IMR-90 (cell line): ENCODE measurements at regions not wholly inside any gene's neighbourhood (a gene's known extent, or its start where the extent isn't known, plus 50 kb on each side); places are given as distances from the start of the nearest gene placed in this dataset.

ENCODE experiments used
- ATAC-seq: fragments of 200-7000 bp; cut with Tn5 transposase; 2 replicates; pipeline ENCODE4 v1.9.1; 2020; ENCODE audit warnings: low read depth, mild to moderate bottlenecking, moderate library complexity
- BruUV-seq: library from RNA; stranded (reverse); fragments of 400-500 nt; replicated peaks from 2 replicates; lab custom pipeline; 2021; lab: Mats Ljungman, UMichigan
- CTCF ChIA-PET: fragments of 300-600 bp; formaldehyde crosslinking; extraction: SDS; loops from one replicate; lab custom pipeline; 2021; ENCODE audit warnings: antibody characterized with exemption; lab: Yijun Ruan, JAX
- POLR2A ChIA-PET: fragments of 300-600 bp; sonication (Branson Sonifier 250); formaldehyde crosslinking; loops from one replicate; lab custom pipeline; 2022; ENCODE audit warnings: antibody characterized with exemption; ENCODE audit not compliant: unreplicated experiment; lab: Charles Lee
- DNase-seq: peaks from one replicate; pipeline ENCODE4 v3.0.0; 2013
- H2AFZ ChIP-seq: replicated peaks from 2 replicates; pipeline ENCODE3; 2013; ENCODE audit warnings: low read length, mild to moderate bottlenecking; ENCODE audit not compliant: poor library complexity
- H2AK5ac ChIP-seq: 2 replicates; pipeline ENCODE4 v1.6.1; 2013; ENCODE audit warnings: low read depth, low read length, inconsistent platforms
- H2AK9ac ChIP-seq: replicated peaks from 2 replicates; pipeline ENCODE3; 2013; ENCODE audit warnings: mild to moderate bottlenecking, low read depth, low read length, moderate library complexity; ENCODE audit not compliant: poor library complexity
- H2BK120ac ChIP-seq: 2 replicates; pipeline ENCODE4 v1.6.1; 2013; ENCODE audit warnings: low read depth, low read length, inconsistent platforms
- H2BK15ac ChIP-seq: 3 replicates; pipeline ENCODE4 v1.6.1; 2013; ENCODE audit warnings: low read depth, low read length, inconsistent platforms
- H2BK20ac ChIP-seq: 2 replicates; pipeline ENCODE4 v1.6.1; 2013; ENCODE audit warnings: low read depth, mild to moderate bottlenecking, inconsistent platforms, low read length, moderate library complexity
- H2BK5ac ChIP-seq: 2 replicates; pipeline ENCODE4 v1.6.1; 2013; ENCODE audit warnings: mild to moderate bottlenecking, low read depth, low read length, inconsistent platforms; ENCODE audit not compliant: poor library complexity, severe bottlenecking
- H3K14ac ChIP-seq: replicated peaks from 2 replicates; pipeline ENCODE4 v1.6.1; 2013; ENCODE audit warnings: low read depth, low read length, inconsistent platforms
- H3K18ac ChIP-seq: 2 replicates; pipeline ENCODE4 v1.6.1; 2013; ENCODE audit warnings: low read depth, low read length, control low read depth
- H3K23ac ChIP-seq: 2 replicates; pipeline ENCODE4 v1.6.1; 2013; ENCODE audit warnings: low read depth, low read length, inconsistent platforms
- H3K27ac ChIP-seq: 2 replicates; pipeline ENCODE4 v1.5.1; 2013; ENCODE audit warnings: mild to moderate bottlenecking, control low read depth, low read length; ENCODE audit not compliant: insufficient read depth
- H3K27me3 ChIP-seq: 2 replicates; pipeline ENCODE4 v1.6.1; 2013; ENCODE audit warnings: low read length; ENCODE audit not compliant: control insufficient read depth, insufficient read depth
- H3K36me3 ChIP-seq: 2 replicates; pipeline ENCODE4 v1.6.1; 2013; ENCODE audit warnings: low read length, mixed read lengths; ENCODE audit not compliant: control insufficient read depth, insufficient read depth
- H3K4ac ChIP-seq: 2 replicates; pipeline ENCODE4 v1.6.1; 2013; ENCODE audit warnings: low read depth, low read length, inconsistent platforms
- H3K4me1 ChIP-seq: 2 replicates; pipeline ENCODE4 v1.6.1; 2013; ENCODE audit warnings: low read length, mixed read lengths; ENCODE audit not compliant: control insufficient read depth, insufficient read depth
- H3K4me2 ChIP-seq: 2 replicates; pipeline ENCODE4 v1.6.1; 2013; ENCODE audit warnings: low read depth, mild to moderate bottlenecking, control low read depth, low read length, moderate library complexity
- H3K4me3 ChIP-seq: 2 replicates; pipeline ENCODE4 v1.5.1; 2013; ENCODE audit warnings: low read depth, mild to moderate bottlenecking, control low read depth, low read length, moderate library complexity; ENCODE audit not compliant: insufficient read depth
- H3K56ac ChIP-seq: 2 replicates; pipeline ENCODE4 v1.6.1; 2013; ENCODE audit warnings: low read length, inconsistent platforms; ENCODE audit not compliant: insufficient read depth; ENCODE audit errors: extremely low read depth
- H3K79me1 ChIP-seq, 2 experiments: 2 replicates each; pipeline ENCODE4 v1.6.1; 2013; ENCODE audit warnings: low read length in 2 of 2, inconsistent platforms in 1 of 2, low read depth in 1 of 2
- H3K9ac ChIP-seq: 2 replicates; pipeline ENCODE4 v1.6.1; 2013; ENCODE audit warnings: low read depth, low read length, control low read depth
- H3K9me1 ChIP-seq: 2 replicates; pipeline ENCODE4 v1.6.1; 2013; ENCODE audit warnings: low read length, inconsistent platforms; ENCODE audit not compliant: insufficient read depth
- H3K9me3 ChIP-seq: 2 replicates; pipeline ENCODE4 v1.6.1; 2013; ENCODE audit warnings: low read length; ENCODE audit not compliant: control insufficient read depth, insufficient read depth
- H4K20me1 ChIP-seq: 2 replicates; pipeline ENCODE4 v1.6.1; 2013; ENCODE audit warnings: low read length, inconsistent platforms; ENCODE audit not compliant: insufficient read depth
- H4K5ac ChIP-seq: 2 replicates; pipeline ENCODE4 v1.6.1; 2013; ENCODE audit warnings: mild to moderate bottlenecking, low read depth, low read length, control low read depth
- H4K8ac ChIP-seq, 2 experiments: 2 replicates each; pipeline ENCODE4 v1.6.1; 2013; ENCODE audit warnings: low read depth in 2 of 2, low read length in 2 of 2, control low read depth in 1 of 2, inconsistent platforms in 1 of 2
- H4K91ac ChIP-seq: 2 replicates; pipeline ENCODE4 v1.6.1; 2013; ENCODE audit warnings: low read depth, low read length, inconsistent platforms; ENCODE audit not compliant: insufficient read depth
- BHLHE40 ChIP-seq: fragments of 150-350 bp; IDR thresholded peaks from 2 replicates; pipeline ENCODE4 v1.6.1; 2016; ENCODE audit warnings: mild to moderate bottlenecking, low read depth, low read length
- CEBPB ChIP-seq: IDR thresholded peaks from 2 replicates; pipeline ENCODE4 v1.6.1; 2012; ENCODE audit warnings: low read depth, low read length, improper control_type of control experiment
- CHD1 ChIP-seq: IDR thresholded peaks from 2 replicates; pipeline ENCODE4 v1.6.1; 2012; ENCODE audit warnings: low read depth, low read length, improper control_type of control experiment
- CTCF ChIP-seq: conservative IDR thresholded peaks from 2 replicates; pipeline ENCODE4 v1.5.1; 2012; ENCODE audit warnings: mild to moderate bottlenecking, low read depth, low read length, improper control_type of control experiment
- ELK1 ChIP-seq: fragments of 150-350 bp; IDR thresholded peaks from 2 replicates; pipeline ENCODE4 v1.6.1; 2016; ENCODE audit warnings: low read depth, mild to moderate bottlenecking, low read length, moderate library complexity, borderline replicate concordance
- FOS ChIP-seq: fragments of 150-350 bp; IDR thresholded peaks from 2 replicates; pipeline ENCODE4 v1.6.1; 2016; ENCODE audit warnings: low read depth, low read length
- MAFK ChIP-seq: IDR thresholded peaks from 2 replicates; pipeline ENCODE4 v1.6.1; 2012; ENCODE audit warnings: low read depth, low read length, improper control_type of control experiment
- MAZ ChIP-seq: IDR thresholded peaks from 2 replicates; pipeline ENCODE4 v1.6.1; 2012; ENCODE audit warnings: low read depth, mild to moderate bottlenecking, low read length, improper control_type of control experiment, moderate library complexity, borderline replicate concordance
- MXI1 ChIP-seq: IDR thresholded peaks from 2 replicates; pipeline ENCODE4 v1.6.1; 2012; ENCODE audit warnings: low read depth, mild to moderate bottlenecking, low read length, moderate library complexity, borderline replicate concordance
- NFE2L2 ChIP-seq: fragments of 150-350 bp; IDR thresholded peaks from 2 replicates; pipeline ENCODE4 v1.6.1; 2016; ENCODE audit warnings: low read depth, mild to moderate bottlenecking, low read length
- POLR2A ChIP-seq: IDR thresholded peaks from 2 replicates; pipeline ENCODE4 v1.6.1; 2012; ENCODE audit warnings: mild to moderate bottlenecking, low read depth, low read length
- RAD21 ChIP-seq: IDR thresholded peaks from 2 replicates; pipeline ENCODE4 v1.6.1; 2012; ENCODE audit warnings: low read length, improper control_type of control experiment
- RCOR1 ChIP-seq: IDR thresholded peaks from 2 replicates; pipeline ENCODE4 v1.6.1; 2012; ENCODE audit warnings: mild to moderate bottlenecking, low read length, improper control_type of control experiment; ENCODE audit not compliant: insufficient replicate concordance
- RFX5 ChIP-seq: IDR thresholded peaks from 2 replicates; pipeline ENCODE4 v1.8.0; 2012; ENCODE audit warnings: low read depth, mild to moderate bottlenecking, low read length, moderate library complexity
- SMC3 ChIP-seq: fragments of 150-350 bp; IDR thresholded peaks from 2 replicates; pipeline ENCODE4 v1.6.1; 2016; ENCODE audit warnings: low read depth, mild to moderate bottlenecking, antibody characterized with exemption, low read length, moderate library complexity
- USF2 ChIP-seq: fragments of 150-350 bp; IDR thresholded peaks from 2 replicates; pipeline ENCODE4 v1.6.1; 2017; ENCODE audit warnings: mild to moderate bottlenecking, antibody characterized with exemption, low read length, low read depth
- WGBS, 2 experiments: methylation state at CpG; one replicate each; pipeline versions ENCODE4 v1.1.5 to v1.1.7; 2013; ENCODE audit warnings: missing lambda C conversion rate in 2 of 2; ENCODE audit not compliant: insufficient read length in 1 of 2; ENCODE audit errors: extremely low coverage in 2 of 2; 5-methylcytosine and 5-hydroxymethylcytosine counted together
- dilution Hi-C: fragments of 300-500 bp; cut with HindIII; formaldehyde crosslinking; loops from one replicate; pipeline ENCODE4 v1.14.3; 2018; ENCODE audit warnings: low sequenced_read_pairs; ENCODE audit not compliant: unreplicated experiment
- in situ Hi-C: fragments of 300-500 bp; cut with MboI; formaldehyde crosslinking; loops from 3 replicates; pipeline ENCODE4 v1.14.3; 2019; ENCODE audit warnings: low sequenced_read_pairs, inconsistent platforms, mixed read lengths
- intact Hi-C: fragments of 100-400 bp; cut with micrococcal nuclease; formaldehyde crosslinking; loops from 2 replicates; pipeline ENCODE4 v1.10.0; 2022

- ChIA-PET CTCF (interaction anchor here (1.1 kb wide), 1 partner anchor 1404 kb away, joined by 5 read pairs; no protein-coding TSS in a partner anchor), POLR2A (no interaction called here)
- no peak overlapping the region for H2BK20ac ChIP-seq
- H3K56ac ChIP-seq: no peak overlapping the region
- no peak overlapping the region for H2BK15ac ChIP-seq
- TF ChIP-seq BHLHE40 (no peak), FOS (no peak), MAZ (no peak), CTCF (peak; percentile 51), USF2 (no peak), CEBPB (no peak), CHD1 (no peak), RFX5 (no peak), SMC3 (peak; percentile 34; the same call in 1 of the 2 replicates), ELK1 (no peak), RAD21 (peak; percentile 50; the same call in 1 of the 2 replicates), MAFK (no peak), RCOR1 (no peak), POLR2A (no peak), NFE2L2 (no peak), MXI1 (no peak)
- no peak overlapping the region for H3K4ac ChIP-seq
- intact Hi-C loops (no loop called here), in situ Hi-C loops (no loop called here), dilution Hi-C loops (no loop called here)
- WGBS, 2 experiments: 20% methylated on average over 2 of the region's 6 CpGs; no CpG with 5 or more reads in 1 of the 2 experiments
- no peak overlapping the region for H2BK120ac ChIP-seq
- ATAC-seq: no peak
- H4K5ac ChIP-seq: no peak overlapping the region
- H2AK9ac ChIP-seq: no peak overlapping the region
- no peak overlapping the region for H3K23ac ChIP-seq
- H2AK5ac ChIP-seq: no peak overlapping the region
- no peak overlapping the region for H3K27ac ChIP-seq
- no peaks in the 10 kb centered on the region for H3K27me3 ChIP-seq
- no peaks in the 10 kb centered on the region for H3K9me1 ChIP-seq
- H4K8ac ChIP-seq: no peak overlapping the region
- no peak overlapping the region for H3K4me2 ChIP-seq
- no TSS peak for BruUV-seq
- H3K4me1 ChIP-seq: no peaks in the 10 kb centered on the region
- H2AFZ ChIP-seq: no peak overlapping the region
- H3K4me3 ChIP-seq: no peak overlapping the region
- no peak overlapping the region for H2BK5ac ChIP-seq
- no peaks in the 10 kb centered on the region; the same call in 1 of the 2 replicates for H3K9me3 ChIP-seq
- no peaks in the 10 kb centered on the region for H4K20me1 ChIP-seq
- H3K18ac ChIP-seq: no peak overlapping the region
- H3K14ac ChIP-seq: no peak overlapping the region
- no peak overlapping the region for H4K91ac ChIP-seq
- no peak overlapping the region for H3K9ac ChIP-seq
- peak; percentile 12 for DNase-seq
- H3K79me1 ChIP-seq: no peaks in the 10 kb centered on the region
- H3K36me3 ChIP-seq: no peaks in the 10 kb centered on the region
Observed at GRCh38 chr5:152560512-152561137, 155.5 kb upstream of the NMUR2 start.
